Mesenchymal stem cell (in vitro differentiated cells and primary cell): ENCODE measurements at regions not wholly inside any gene's neighbourhood (a gene's known extent, or its start where the extent isn't known, plus 50 kb on each side); places are given as distances from the start of the nearest gene placed in this dataset.

Experiments
- DNase-seq: peaks from one replicate; pipeline ENCODE4 v3.0.0-alpha.2; 2013
- H2AFZ ChIP-seq: one replicate; pipeline ENCODE4 v1.6.1; 2013; ENCODE audit warnings: low read depth, mild to moderate bottlenecking, control low read depth, inconsistent platforms, low read length, moderate library complexity
- H2AK5ac ChIP-seq: 2 replicates; pipeline ENCODE4 v1.6.1; 2013; ENCODE audit warnings: low read length, moderate library complexity, mild to moderate bottlenecking, inconsistent platforms; ENCODE audit not compliant: severe bottlenecking
- H2BK120ac ChIP-seq: one replicate; pipeline ENCODE4 v1.6.1; 2013; ENCODE audit warnings: low read depth, mild to moderate bottlenecking, inconsistent platforms, low read length, moderate library complexity
- H2BK12ac ChIP-seq, 2 experiments: one replicate each; pipeline ENCODE4 v1.6.1; 2013; ENCODE audit warnings: inconsistent platforms in 2 of 2, low read length in 2 of 2, mild to moderate bottlenecking in 2 of 2, moderate library complexity in 2 of 2, control low read depth in 1 of 2
- H2BK15ac ChIP-seq: one replicate; pipeline ENCODE4 v1.6.1; 2013; ENCODE audit warnings: mild to moderate bottlenecking, low read depth, inconsistent platforms; ENCODE audit not compliant: poor library complexity, severe bottlenecking
- H2BK5ac ChIP-seq: 2 replicates; pipeline ENCODE4 v1.6.1; 2013; ENCODE audit warnings: low read depth, mild to moderate bottlenecking, low read length, control low read depth, inconsistent platforms; ENCODE audit not compliant: poor library complexity, severe bottlenecking
- H3K14ac ChIP-seq, 2 experiments: one replicate each; pipeline ENCODE4 v1.6.1; 2013; ENCODE audit warnings: inconsistent platforms in 2 of 2, low read length in 2 of 2, control low read depth in 1 of 2, mild to moderate bottlenecking in 1 of 2, moderate library complexity in 1 of 2
- H3K18ac ChIP-seq, 2 experiments: one replicate each; pipeline ENCODE4 v1.6.1; 2013; ENCODE audit warnings: inconsistent platforms in 2 of 2, low read length in 2 of 2, control low read depth in 1 of 2, low read depth in 1 of 2, mild to moderate bottlenecking in 1 of 2
- H3K23ac ChIP-seq, 2 experiments: one replicate each; pipeline ENCODE4 v1.6.1; 2013; ENCODE audit warnings: inconsistent platforms in 2 of 2, low read length in 2 of 2, mild to moderate bottlenecking in 2 of 2, moderate library complexity in 2 of 2, control low read depth in 1 of 2
- H3K27ac ChIP-seq: 2 replicates; pipeline ENCODE4 v1.5.1; 2013; ENCODE audit warnings: mild to moderate bottlenecking, moderate library complexity, low read length, control low read depth, inconsistent platforms; ENCODE audit not compliant: poor library complexity, severe bottlenecking
- H3K27me3 ChIP-seq, 2 experiments: 2 replicates each; pipeline versions ENCODE4 v1.6.1 to v1.7.0; 2013; ENCODE audit warnings: low read length in 2 of 2, mild to moderate bottlenecking in 2 of 2, moderate library complexity in 2 of 2, control low read depth in 1 of 2, inconsistent platforms in 1 of 2; ENCODE audit not compliant: control insufficient read depth in 1 of 2, insufficient read depth in 1 of 2
- H3K36me3 ChIP-seq, 2 experiments: 2 replicates each; pipeline versions ENCODE4 v1.6.1 to v1.7.0; 2013; ENCODE audit warnings: low read length in 2 of 2, control low read depth in 1 of 2, inconsistent platforms in 1 of 2, low read depth in 1 of 2, mild to moderate bottlenecking in 1 of 2; ENCODE audit not compliant: insufficient read depth in 2 of 2, control insufficient read depth in 1 of 2
- H3K4ac ChIP-seq, 2 experiments: one replicate each; pipeline ENCODE4 v1.6.1; 2013; ENCODE audit warnings: inconsistent platforms in 2 of 2, low read length in 2 of 2, mild to moderate bottlenecking in 2 of 2, moderate library complexity in 2 of 2, control low read depth in 1 of 2, low read depth in 1 of 2
- H3K4me1 ChIP-seq: 2 replicates; pipeline ENCODE4 v1.6.1; 2013; ENCODE audit warnings: low read depth, low read length, control low read depth; ENCODE audit not compliant: control insufficient read depth, insufficient read depth
- H3K4me2 ChIP-seq: 2 replicates; pipeline ENCODE4 v1.6.1; 2013; ENCODE audit warnings: low read length, mild to moderate bottlenecking, inconsistent platforms; ENCODE audit not compliant: poor library complexity, severe bottlenecking
- H3K4me3 ChIP-seq, 2 experiments: 2 replicates each; pipeline versions ENCODE4 v1.5.1 to v1.7.0; 2013; ENCODE audit warnings: low read length in 2 of 2, mild to moderate bottlenecking in 2 of 2, control low read depth in 1 of 2, low read depth in 1 of 2; ENCODE audit not compliant: insufficient read depth in 1 of 2
- H3K79me1 ChIP-seq: replicated peaks from 2 replicates; pipeline ENCODE4 v1.6.1; 2013; ENCODE audit warnings: mild to moderate bottlenecking, control low read depth, low read length, inconsistent platforms; ENCODE audit not compliant: poor library complexity, severe bottlenecking
- H3K9ac ChIP-seq: 2 replicates; pipeline ENCODE4 v1.7.0; 2013; ENCODE audit warnings: mild to moderate bottlenecking, low read length, moderate library complexity
- H3K9me3 ChIP-seq: 2 replicates; pipeline ENCODE4 v1.7.0; 2013; ENCODE audit warnings: mild to moderate bottlenecking, low read length; ENCODE audit not compliant: control insufficient read depth
- H4K8ac ChIP-seq: one replicate; pipeline ENCODE4 v1.6.1; 2013; ENCODE audit warnings: inconsistent platforms, mild to moderate bottlenecking, low read length, moderate library complexity
- H4K91ac ChIP-seq: one replicate; pipeline ENCODE4 v1.6.1; 2013; ENCODE audit warnings: mild to moderate bottlenecking, low read length, inconsistent platforms
- WGBS: methylation state at CpG from one replicate; pipeline ENCODE4 v1.1.7; 2013; ENCODE audit warnings: mixed read lengths; 5-methylcytosine and 5-hydroxymethylcytosine counted together

- Histone ChIP-seq H3K27ac (no peak overlapping the region), H4K91ac (no peak overlapping the region), H2AFZ (no peak overlapping the region), H2AK5ac (no peak overlapping the region), H3K79me1 (no peaks in the 10 kb centered on the region), H3K4ac (no peak overlapping the region), H2BK12ac (no peak overlapping the region), H2BK5ac (no peak overlapping the region), H3K23ac (no peak overlapping the region), H3K27me3 (no peaks in the 10 kb centered on the region), H3K18ac (no peak overlapping the region), H3K4me2 (no peak overlapping the region), H3K14ac (no peak overlapping the region), H3K9ac (no peak overlapping the region), H3K4me1 (no peaks in the 10 kb centered on the region), H4K8ac (no peak overlapping the region), H2BK15ac (no peak overlapping the region), H3K36me3 (no peaks in the 10 kb centered on the region), H3K4me3 (no peak overlapping the region), H3K9me3 (peaks cover 7% of the 10 kb centered on the region), H2BK120ac (no peak overlapping the region)
- no peak for DNase-seq
Observed at GRCh38 chr4:97185233-97185632, 958.0 kb downstream of the STPG2 start.

GRCh38 chr4:97197106-97197505 is 946.2 kb downstream of the STPG2 start:
- H3K23ac ChIP-seq, result no peak overlapping the region
- H3K4me3 ChIP-seq, result no peak overlapping the region
- H3K4ac ChIP-seq, result no peak overlapping the region
- no peaks in the 10 kb centered on the region for H3K4me1 ChIP-seq
- no peak overlapping the region for H2BK15ac ChIP-seq
- no peaks in the 10 kb centered on the region for H3K79me1 ChIP-seq
- H2AFZ ChIP-seq, result no peak overlapping the region
- no peak overlapping the region for H2BK12ac ChIP-seq
- no peak overlapping the region for H3K18ac ChIP-seq
- no peak overlapping the region for H4K91ac ChIP-seq
- H4K8ac ChIP-seq, result no peak overlapping the region
- no peak overlapping the region for H2BK5ac ChIP-seq
- H3K9me3 ChIP-seq, result peaks cover 5% of the 10 kb centered on the region
- H3K36me3 ChIP-seq, result no peaks in the 10 kb centered on the region
- no peak overlapping the region for H3K4me2 ChIP-seq
- H2BK120ac ChIP-seq, result no peak overlapping the region
- 82% methylated on average over 2 of the region's 2 CpGs for WGBS
- H3K27ac ChIP-seq, result no peak overlapping the region
- no peak overlapping the region for H2AK5ac ChIP-seq
- no peak overlapping the region for H3K9ac ChIP-seq
- no peak overlapping the region for H3K14ac ChIP-seq
- H3K27me3 ChIP-seq, result no peaks in the 10 kb centered on the region
- DNase-seq, result no peak

GRCh38 chr4:97208749-97209148 is 934.5 kb downstream of the STPG2 start:
- Histone ChIP-seq H2AK5ac (no peak overlapping the region), H3K4me3 (no peak overlapping the region), H3K23ac (no peak overlapping the region), H3K4me2 (no peak overlapping the region), H3K27ac (no peak overlapping the region), H3K9me3 (no peaks in the 10 kb centered on the region), H3K4ac (no peak overlapping the region), H3K9ac (no peak overlapping the region), H4K91ac (no peak overlapping the region), H3K79me1 (no peaks in the 10 kb centered on the region), H2BK5ac (no peak overlapping the region), H2BK15ac (no peak overlapping the region), H3K36me3 (no peaks in the 10 kb centered on the region), H3K14ac (no peak overlapping the region), H2BK12ac (no peak overlapping the region), H3K18ac (no peak overlapping the region), H3K4me1 (no peaks in the 10 kb centered on the region), H2AFZ (no peak overlapping the region), H4K8ac (no peak overlapping the region), H3K27me3 (no peaks in the 10 kb centered on the region), H2BK120ac (no peak overlapping the region)
- no peak for DNase-seq
- WGBS, result 40% methylated on average over 1 of the region's 1 CpG

GRCh38 chr4:97215409-97215941 is 927.8 kb downstream of the STPG2 start:
- DNase-seq, result no peak
- Histone ChIP-seq H4K8ac (no peak overlapping the region), H2AFZ (no peak overlapping the region)

More at GRCh38 chr4:97215409-97215941, 927.8 kb downstream of the STPG2 start:
- Histone ChIP-seq H3K9ac (no peak overlapping the region), H3K9me3 (peaks cover 4% of the 10 kb centered on the region), H2BK120ac (no peak overlapping the region), H3K14ac (no peak overlapping the region), H2BK12ac (no peak overlapping the region), H3K4ac (no peak overlapping the region), H2BK15ac (no peak overlapping the region), H4K91ac (no peak overlapping the region), H3K27ac (no peak overlapping the region), H3K4me3 (no peak overlapping the region), H3K79me1 (no peaks in the 10 kb centered on the region), H2AK5ac (no peak overlapping the region), H3K18ac (no peak overlapping the region), H2BK5ac (no peak overlapping the region), H3K4me2 (no peak overlapping the region), H3K36me3 (no peaks in the 10 kb centered on the region), H3K23ac (no peak overlapping the region), H3K4me1 (no peaks in the 10 kb centered on the region), H3K27me3 (no peaks in the 10 kb centered on the region)
- 67% methylated on average over 5 of the region's 5 CpGs for WGBS
